GM20000 (cell line): ENCODE measurements at regions not wholly inside any gene's neighbourhood (a gene's known extent, or its start where the extent isn't known, plus 50 kb on each side); places are given as distances from the start of the nearest gene placed in this dataset.

Source experiments
- DNase-seq: peaks from one replicate; pipeline ENCODE4 v3.0.0; 2012; ENCODE audit warnings: low spot score
- TF ChIP-seq, protein P1 (sequence below): IDR thresholded peaks from 2 replicates; pipeline ENCODE4 v1.5.1; 2012; ENCODE audit warnings: mild to moderate bottlenecking, control low read depth; ENCODE audit errors: extremely low read depth, missing control alignments

GRCh38 chr6:169893624-169894023 is 142.2 kb downstream of the ERMARD start:
- TF ChIP-seq, protein P1, sequence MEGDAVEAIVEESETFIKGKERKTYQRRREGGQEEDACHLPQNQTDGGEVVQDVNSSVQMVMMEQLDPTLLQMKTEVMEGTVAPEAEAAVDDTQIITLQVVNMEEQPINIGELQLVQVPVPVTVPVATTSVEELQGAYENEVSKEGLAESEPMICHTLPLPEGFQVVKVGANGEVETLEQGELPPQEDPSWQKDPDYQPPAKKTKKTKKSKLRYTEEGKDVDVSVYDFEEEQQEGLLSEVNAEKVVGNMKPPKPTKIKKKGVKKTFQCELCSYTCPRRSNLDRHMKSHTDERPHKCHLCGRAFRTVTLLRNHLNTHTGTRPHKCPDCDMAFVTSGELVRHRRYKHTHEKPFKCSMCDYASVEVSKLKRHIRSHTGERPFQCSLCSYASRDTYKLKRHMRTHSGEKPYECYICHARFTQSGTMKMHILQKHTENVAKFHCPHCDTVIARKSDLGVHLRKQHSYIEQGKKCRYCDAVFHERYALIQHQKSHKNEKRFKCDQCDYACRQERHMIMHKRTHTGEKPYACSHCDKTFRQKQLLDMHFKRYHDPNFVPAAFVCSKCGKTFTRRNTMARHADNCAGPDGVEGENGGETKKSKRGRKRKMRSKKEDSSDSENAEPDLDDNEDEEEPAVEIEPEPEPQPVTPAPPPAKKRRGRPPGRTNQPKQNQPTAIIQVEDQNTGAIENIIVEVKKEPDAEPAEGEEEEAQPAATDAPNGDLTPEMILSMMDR = no peak
- no peak for DNase-seq

- TF ChIP-seq, protein P1 = no peak
- no peak for DNase-seq
These were observed 140.4 kb downstream of the ERMARD start for GRCh38 chr6:169891846-169892245.

DNA sequence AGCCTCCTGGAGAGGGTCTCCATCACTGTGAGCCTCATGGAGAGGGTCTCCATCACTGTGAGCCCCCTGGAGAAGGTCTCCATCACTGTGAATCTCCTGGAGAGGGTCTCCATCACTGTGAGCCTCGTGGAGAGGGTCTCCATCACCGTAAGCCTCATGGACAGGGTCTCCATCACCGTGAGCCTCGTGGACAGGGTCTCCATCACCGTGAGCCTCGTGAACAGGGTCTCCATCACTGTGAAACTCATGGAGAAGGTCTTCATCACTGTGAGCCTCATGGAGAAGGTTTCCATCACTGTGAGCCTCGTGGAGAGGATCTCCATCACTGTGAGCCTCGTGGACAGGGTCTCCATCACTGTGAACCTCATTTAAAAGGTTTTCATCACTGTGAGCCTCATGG is 140.0 kb downstream of the ERMARD start:
- no peak for DNase-seq
- TF ChIP-seq, protein P1 = no peak

DNA sequence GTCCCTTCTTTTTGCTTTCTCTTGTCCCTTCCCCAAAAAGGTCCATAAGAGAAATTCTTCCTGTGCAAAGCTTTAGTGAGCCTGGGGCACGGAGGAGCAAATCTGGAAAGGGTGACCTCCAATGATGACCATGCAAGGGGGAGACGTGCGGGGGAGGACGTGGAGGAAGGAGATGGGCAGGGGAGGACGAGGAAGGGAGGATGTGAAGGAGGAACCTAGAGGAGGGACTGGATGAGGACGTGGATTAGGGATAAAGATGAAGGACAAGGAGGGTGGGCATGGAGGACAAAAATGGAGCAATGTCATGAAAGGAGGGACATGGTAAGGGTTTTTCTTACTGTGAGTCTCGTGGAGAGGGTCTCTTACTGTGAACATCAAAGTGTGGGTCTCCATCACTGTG is 139.5 kb downstream of the ERMARD start:
- DNase-seq = no peak
- TF ChIP-seq, protein P1 = no peak

DNA sequence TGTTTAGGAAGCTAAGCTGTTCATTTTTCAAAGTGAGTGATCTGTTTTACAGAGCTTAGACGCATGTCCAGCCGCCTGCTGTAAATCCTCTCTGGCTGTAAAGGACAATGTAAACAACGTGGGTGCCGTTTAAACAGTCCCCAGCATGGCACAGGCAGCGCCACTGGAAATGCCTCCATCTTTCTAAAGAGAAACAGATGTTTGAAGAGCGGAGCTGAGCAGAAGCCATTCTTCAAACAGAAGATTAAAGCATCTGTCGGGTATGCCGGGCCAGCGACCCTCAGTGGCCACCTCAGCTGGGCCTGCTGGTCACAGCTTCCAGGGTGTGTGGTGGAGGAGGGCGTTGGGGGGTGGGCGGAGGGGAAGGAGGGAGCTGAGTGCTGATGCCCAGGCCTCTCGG is 138.6 kb downstream of the ERMARD start:
- DNase-seq = no peak
- TF ChIP-seq, protein P1 = no peak

- TF ChIP-seq, protein P1 = no peak
- no peak for DNase-seq
These were observed 136.2 kb downstream of the ERMARD start for GRCh38 chr6:169887529-169888140.

DNA sequence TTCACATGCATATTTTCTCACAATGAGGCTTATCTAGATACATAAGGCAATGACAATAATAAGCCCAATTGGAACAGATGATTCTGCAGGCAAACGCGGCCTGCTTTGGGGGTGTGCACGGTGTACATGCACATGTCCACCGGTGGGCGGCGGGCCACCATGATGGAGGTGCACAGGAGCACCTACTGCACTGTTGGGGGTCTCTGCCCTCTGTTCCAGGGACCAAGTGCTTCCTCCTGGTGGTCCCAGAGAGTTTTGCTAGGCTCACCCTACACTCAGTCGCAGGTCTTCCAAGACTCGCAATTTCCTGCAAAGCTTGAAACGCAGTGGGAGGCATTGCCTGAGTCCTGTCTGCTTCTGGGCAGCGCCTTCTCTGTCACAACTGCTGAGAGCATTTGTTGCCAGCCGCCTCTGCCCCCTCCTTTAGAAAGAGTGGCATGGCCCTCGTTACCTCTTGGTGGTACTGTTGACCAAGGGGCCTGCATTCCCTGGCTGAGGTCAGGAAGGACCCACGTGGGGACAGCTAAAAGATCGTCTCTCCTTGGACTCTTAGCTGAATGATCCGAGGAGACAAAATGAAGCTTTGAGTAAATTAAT is 135.3 kb downstream of the ERMARD start:
- DNase-seq = no peak
- TF ChIP-seq, protein P1 = no peak
